ENCODE measurements at regions not wholly inside any gene's neighbourhood (a gene's known extent, or its start where the extent isn't known, plus 50 kb on each side); places are given as distances from the start of the nearest gene placed in this dataset.

DNA sequence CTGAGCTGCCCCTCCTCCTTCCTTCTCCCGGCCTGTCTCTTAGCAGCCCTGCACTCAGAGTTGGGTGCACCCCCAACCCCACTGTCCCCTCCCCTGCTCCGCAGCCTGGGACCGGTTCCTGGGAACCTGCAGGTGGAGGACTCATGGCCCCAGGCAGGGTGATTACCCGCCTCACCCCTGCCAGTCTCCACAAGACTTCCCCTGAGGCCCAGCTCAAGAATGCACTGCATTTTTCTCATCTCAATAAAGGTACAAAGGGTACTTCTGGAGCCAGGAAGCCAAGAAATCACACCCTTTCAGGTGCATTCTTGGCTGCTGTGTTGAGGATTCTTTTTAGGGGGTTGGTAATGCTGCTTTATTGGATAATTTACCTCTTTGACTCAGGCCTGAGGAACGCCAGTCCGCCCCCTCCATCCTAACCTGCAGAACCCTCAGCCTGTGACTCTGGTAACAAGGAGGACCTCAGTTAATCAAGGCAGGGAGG lies 126.3 kb upstream of the TMPRSS2 start:
- TF ChIP-seq ARID2 (CRISPR knock-in tag; IDR thresholded peaks at IDR 0.05; ENCODE audit: borderline replicate concordance), result no peak
- TF ChIP-seq, protein P1, sequence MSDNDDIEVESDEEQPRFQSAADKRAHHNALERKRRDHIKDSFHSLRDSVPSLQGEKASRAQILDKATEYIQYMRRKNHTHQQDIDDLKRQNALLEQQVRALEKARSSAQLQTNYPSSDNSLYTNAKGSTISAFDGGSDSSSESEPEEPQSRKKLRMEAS (IDR thresholded peaks at IDR 0.05), result no peak
- TF ChIP-seq, protein P2, sequence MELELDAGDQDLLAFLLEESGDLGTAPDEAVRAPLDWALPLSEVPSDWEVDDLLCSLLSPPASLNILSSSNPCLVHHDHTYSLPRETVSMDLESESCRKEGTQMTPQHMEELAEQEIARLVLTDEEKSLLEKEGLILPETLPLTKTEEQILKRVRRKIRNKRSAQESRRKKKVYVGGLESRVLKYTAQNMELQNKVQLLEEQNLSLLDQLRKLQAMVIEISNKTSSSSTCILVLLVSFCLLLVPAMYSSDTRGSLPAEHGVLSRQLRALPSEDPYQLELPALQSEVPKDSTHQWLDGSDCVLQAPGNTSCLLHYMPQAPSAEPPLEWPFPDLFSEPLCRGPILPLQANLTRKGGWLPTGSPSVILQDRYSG (CRISPR knock-in tag; IDR thresholded peaks at IDR 0.05), result no peak
- TF ChIP-seq IKZF1 (IDR thresholded peaks at IDR 0.05), result no peak
- TF ChIP-seq IRF2 (CRISPR knock-in tag; IDR thresholded peaks at IDR 0.05), result no peak
- no peak for TF ChIP-seq ZNF777 (CRISPR knock-in tag; IDR thresholded peaks at IDR 0.05)
- no peak for TF ChIP-seq CBFB (CRISPR knock-in tag; IDR thresholded peaks at IDR 0.05)
- no peak for TF ChIP-seq TAF1 (CRISPR knock-in tag; IDR thresholded peaks at IDR 0.05)
- TF ChIP-seq, protein P3, sequence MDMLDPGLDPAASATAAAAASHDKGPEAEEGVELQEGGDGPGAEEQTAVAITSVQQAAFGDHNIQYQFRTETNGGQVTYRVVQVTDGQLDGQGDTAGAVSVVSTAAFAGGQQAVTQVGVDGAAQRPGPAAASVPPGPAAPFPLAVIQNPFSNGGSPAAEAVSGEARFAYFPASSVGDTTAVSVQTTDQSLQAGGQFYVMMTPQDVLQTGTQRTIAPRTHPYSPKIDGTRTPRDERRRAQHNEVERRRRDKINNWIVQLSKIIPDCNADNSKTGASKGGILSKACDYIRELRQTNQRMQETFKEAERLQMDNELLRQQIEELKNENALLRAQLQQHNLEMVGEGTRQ (IDR thresholded peaks at IDR 0.05; ENCODE audit: low read depth, low read length), result no peak
- TF ChIP-seq, protein P3 (CRISPR knock-in tag; IDR thresholded peaks at IDR 0.05; ENCODE audit: borderline replicate concordance), result no peak
- TF ChIP-seq, protein P4, sequence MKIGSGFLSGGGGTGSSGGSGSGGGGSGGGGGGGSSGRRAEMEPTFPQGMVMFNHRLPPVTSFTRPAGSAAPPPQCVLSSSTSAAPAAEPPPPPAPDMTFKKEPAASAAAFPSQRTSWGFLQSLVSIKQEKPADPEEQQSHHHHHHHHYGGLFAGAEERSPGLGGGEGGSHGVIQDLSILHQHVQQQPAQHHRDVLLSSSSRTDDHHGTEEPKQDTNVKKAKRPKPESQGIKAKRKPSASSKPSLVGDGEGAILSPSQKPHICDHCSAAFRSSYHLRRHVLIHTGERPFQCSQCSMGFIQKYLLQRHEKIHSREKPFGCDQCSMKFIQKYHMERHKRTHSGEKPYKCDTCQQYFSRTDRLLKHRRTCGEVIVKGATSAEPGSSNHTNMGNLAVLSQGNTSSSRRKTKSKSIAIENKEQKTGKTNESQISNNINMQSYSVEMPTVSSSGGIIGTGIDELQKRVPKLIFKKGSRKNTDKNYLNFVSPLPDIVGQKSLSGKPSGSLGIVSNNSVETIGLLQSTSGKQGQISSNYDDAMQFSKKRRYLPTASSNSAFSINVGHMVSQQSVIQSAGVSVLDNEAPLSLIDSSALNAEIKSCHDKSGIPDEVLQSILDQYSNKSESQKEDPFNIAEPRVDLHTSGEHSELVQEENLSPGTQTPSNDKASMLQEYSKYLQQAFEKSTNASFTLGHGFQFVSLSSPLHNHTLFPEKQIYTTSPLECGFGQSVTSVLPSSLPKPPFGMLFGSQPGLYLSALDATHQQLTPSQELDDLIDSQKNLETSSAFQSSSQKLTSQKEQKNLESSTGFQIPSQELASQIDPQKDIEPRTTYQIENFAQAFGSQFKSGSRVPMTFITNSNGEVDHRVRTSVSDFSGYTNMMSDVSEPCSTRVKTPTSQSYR (CRISPR knock-in tag; IDR thresholded peaks at IDR 0.05; ENCODE audit: borderline replicate concordance), result no peak
- TF ChIP-seq NR1H2 (CRISPR knock-in tag; IDR thresholded peaks at IDR 0.05; ENCODE audit: borderline replicate concordance, low read depth), result no peak
- TF ChIP-seq, protein P5, sequence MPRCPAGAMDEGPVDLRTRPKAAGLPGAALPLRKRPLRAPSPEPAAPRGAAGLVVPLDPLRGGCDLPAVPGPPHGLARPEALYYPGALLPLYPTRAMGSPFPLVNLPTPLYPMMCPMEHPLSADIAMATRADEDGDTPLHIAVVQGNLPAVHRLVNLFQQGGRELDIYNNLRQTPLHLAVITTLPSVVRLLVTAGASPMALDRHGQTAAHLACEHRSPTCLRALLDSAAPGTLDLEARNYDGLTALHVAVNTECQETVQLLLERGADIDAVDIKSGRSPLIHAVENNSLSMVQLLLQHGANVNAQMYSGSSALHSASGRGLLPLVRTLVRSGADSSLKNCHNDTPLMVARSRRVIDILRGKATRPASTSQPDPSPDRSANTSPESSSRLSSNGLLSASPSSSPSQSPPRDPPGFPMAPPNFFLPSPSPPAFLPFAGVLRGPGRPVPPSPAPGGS (CRISPR knock-in tag; IDR thresholded peaks at IDR 0.05), result no peak
- no peak for TF ChIP-seq POLR2AphosphoS2 (IDR thresholded peaks at IDR 0.05; ENCODE audit: low read depth, low read length)
- TF ChIP-seq ZNF12 (CRISPR knock-in tag; IDR thresholded peaks at IDR 0.05), result no peak

Measured in HepG2 (cell line).